HFF-Myc (cell line): ENCODE measurements at regions not wholly inside any gene's neighbourhood (a gene's known extent, or its start where the extent isn't known, plus 50 kb on each side); places are given as distances from the start of the nearest gene placed in this dataset.
A peak's percentile ranks its signal among the peaks of the same experiment; 100 is the strongest.

ENCODE experiments used
- DNase-seq: peaks from one replicate; pipeline ENCODE4 v3.0.0-alpha.2; 2011; ENCODE audit warnings: low read depth; ENCODE audit errors: extremely low read depth
- H3K4me3 ChIP-seq: replicated peaks from 2 replicates; pipeline ENCODE4 v1.5.1; 2011; ENCODE audit warnings: low read depth, mild to moderate bottlenecking, control low read depth, low read length
- TF ChIP-seq, protein P1 (sequence below): IDR thresholded peaks from 2 replicates; pipeline ENCODE4 v1.5.1; 2012; ENCODE audit warnings: mild to moderate bottlenecking, low read depth, low read length, control low read depth; ENCODE audit errors: missing control alignments

- TF ChIP-seq, protein P1, sequence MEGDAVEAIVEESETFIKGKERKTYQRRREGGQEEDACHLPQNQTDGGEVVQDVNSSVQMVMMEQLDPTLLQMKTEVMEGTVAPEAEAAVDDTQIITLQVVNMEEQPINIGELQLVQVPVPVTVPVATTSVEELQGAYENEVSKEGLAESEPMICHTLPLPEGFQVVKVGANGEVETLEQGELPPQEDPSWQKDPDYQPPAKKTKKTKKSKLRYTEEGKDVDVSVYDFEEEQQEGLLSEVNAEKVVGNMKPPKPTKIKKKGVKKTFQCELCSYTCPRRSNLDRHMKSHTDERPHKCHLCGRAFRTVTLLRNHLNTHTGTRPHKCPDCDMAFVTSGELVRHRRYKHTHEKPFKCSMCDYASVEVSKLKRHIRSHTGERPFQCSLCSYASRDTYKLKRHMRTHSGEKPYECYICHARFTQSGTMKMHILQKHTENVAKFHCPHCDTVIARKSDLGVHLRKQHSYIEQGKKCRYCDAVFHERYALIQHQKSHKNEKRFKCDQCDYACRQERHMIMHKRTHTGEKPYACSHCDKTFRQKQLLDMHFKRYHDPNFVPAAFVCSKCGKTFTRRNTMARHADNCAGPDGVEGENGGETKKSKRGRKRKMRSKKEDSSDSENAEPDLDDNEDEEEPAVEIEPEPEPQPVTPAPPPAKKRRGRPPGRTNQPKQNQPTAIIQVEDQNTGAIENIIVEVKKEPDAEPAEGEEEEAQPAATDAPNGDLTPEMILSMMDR: no peak
- no peak overlapping the region for H3K4me3 ChIP-seq
- DNase-seq: no peak
These were observed 151.5 kb downstream of the AASDHPPT start for GRCh38 chr11:106228996-106229395.

DNA sequence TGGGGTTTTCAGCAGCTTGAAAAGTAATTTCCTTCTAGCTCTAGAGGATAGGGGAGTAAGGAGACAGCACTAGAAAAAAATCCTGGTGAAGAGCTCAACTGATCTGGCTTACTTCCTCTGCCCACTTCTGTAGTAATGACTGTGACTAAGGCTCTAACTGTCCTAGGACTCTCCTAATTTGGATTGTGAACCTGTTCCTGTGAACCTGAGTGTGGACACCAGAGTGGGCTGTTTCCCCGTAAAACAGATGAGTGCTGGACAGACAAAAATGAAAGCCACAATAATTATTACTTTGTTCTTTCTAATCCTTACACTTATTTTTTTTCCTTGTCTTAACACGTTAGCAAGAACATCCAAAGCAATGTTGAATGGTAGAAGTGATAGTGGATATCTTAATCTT lies 154.1 kb downstream of the AASDHPPT start:
- TF ChIP-seq, protein P1: peak; percentile 50
- no peak overlapping the region for H3K4me3 ChIP-seq
- peak; percentile 55 for DNase-seq

- no peak overlapping the region for H3K4me3 ChIP-seq
- TF ChIP-seq, protein P1: no peak
- no peak for DNase-seq
These were observed 155.7 kb downstream of the AASDHPPT start for GRCh38 chr11:106233191-106233590.

- TF ChIP-seq, protein P1: no peak
- no peak overlapping the region for H3K4me3 ChIP-seq
- DNase-seq: no peak
These were observed 157.3 kb downstream of the AASDHPPT start for GRCh38 chr11:106234794-106235193.

GRCh38 chr11:106236295-106236694 lies 158.8 kb downstream of the AASDHPPT start:
- H3K4me3 ChIP-seq: no peak overlapping the region
- DNase-seq: no peak
- TF ChIP-seq, protein P1: no peak

- no peak for DNase-seq
- H3K4me3 ChIP-seq: no peak overlapping the region
- TF ChIP-seq, protein P1: no peak
These were observed 161.4 kb downstream of the AASDHPPT start for GRCh38 chr11:106238704-106239360.
